Cardiac muscle cell (in vitro differentiated cells and primary cell): ENCODE measurements at regions not wholly inside any gene's neighbourhood (a gene's known extent, or its start where the extent isn't known, plus 50 kb on each side); places are given as distances from the start of the nearest gene placed in this dataset.
"Not testable (repeated sequence)": the region's sequence is repeated elsewhere in the genome, so short reads cannot be mapped to it uniquely, and the experiment has no call there.

Experiments
- DNase-seq, 2 donors: peaks; one replicate each; pipeline versions ENCODE4 v3.0.0 to v3.0.0-alpha.2; 2010 to 2017; ENCODE audit warnings: low read depth in 1 of 2, low spot score in 1 of 2
- H3K27ac ChIP-seq: fragments of 200-600 bp; sonication (generic); 2 replicates; pipeline ENCODE4 v1.5.1; 2016
- H3K27me3 ChIP-seq: fragments of 200-600 bp; sonication (generic); 2 replicates; pipeline ENCODE4 v1.6.0; 2016; ENCODE audit warnings: control low read depth
- H3K36me3 ChIP-seq: fragments of 200-600 bp; sonication (generic); 2 replicates; pipeline ENCODE4 v1.5.1; 2016; ENCODE audit warnings: control low read depth
- H3K4me1 ChIP-seq: fragments of 200-600 bp; sonication (generic); 2 replicates; pipeline ENCODE4 v1.8.1; 2017; ENCODE audit warnings: low read depth, mild to moderate bottlenecking, mixed run types
- H3K4me3 ChIP-seq: fragments of 200-600 bp; sonication (generic); 2 replicates; pipeline ENCODE4 v1.5.1; 2016; ENCODE audit warnings: mild to moderate bottlenecking
- H3K9me3 ChIP-seq: fragments of 200-600 bp; sonication (generic); 2 replicates; pipeline ENCODE4 v1.5.1; 2017; ENCODE audit warnings: low read depth, mild to moderate bottlenecking, control low read depth
- CTCF ChIP-seq: IDR thresholded peaks from 2 replicates; pipeline ENCODE4 v1.5.1; 2012; ENCODE audit warnings: low read depth, mild to moderate bottlenecking, low read length

- H3K27ac ChIP-seq: no peak overlapping the region
- H3K4me3 ChIP-seq: no peak overlapping the region
- no peak for TF ChIP-seq CTCF
- no peaks in the 10 kb centered on the region for H3K4me1 ChIP-seq
- no peaks in the 10 kb centered on the region for H3K36me3 ChIP-seq
- no peaks in the 10 kb centered on the region for H3K9me3 ChIP-seq
- H3K27me3 ChIP-seq: no peaks in the 10 kb centered on the region
- DNase-seq: no peak
Observed at GRCh38 chr19:27806471-27807070, 1406.4 kb downstream of the UQCRFS1 start.

DNA sequence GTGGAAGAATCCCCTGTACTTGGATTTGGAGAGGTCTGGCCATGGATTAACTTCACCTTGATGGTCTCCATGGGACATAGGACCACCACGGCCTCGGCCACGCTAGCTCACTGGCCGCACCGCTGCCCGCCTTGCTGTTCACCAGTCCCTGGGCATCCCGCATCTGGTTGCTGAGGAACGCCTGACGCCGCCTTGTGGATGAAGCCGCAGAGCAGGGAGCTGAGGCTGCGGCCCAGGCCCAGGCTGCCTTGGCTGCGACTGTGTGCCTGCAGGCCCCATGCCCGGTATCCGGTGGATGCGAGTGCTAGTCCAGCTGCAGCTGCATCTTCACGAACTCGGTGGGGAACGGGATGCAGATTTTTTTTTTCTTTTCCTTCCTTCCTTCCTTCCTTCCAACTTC, 1407.1 kb downstream of the UQCRFS1 start:
- no peak for TF ChIP-seq CTCF
- H3K4me3 ChIP-seq: no peak overlapping the region
- H3K27ac ChIP-seq: no peak overlapping the region
- no peaks in the 10 kb centered on the region for H3K36me3 ChIP-seq
- H3K4me1 ChIP-seq: no peaks in the 10 kb centered on the region
- no peaks in the 10 kb centered on the region for H3K9me3 ChIP-seq
- DNase-seq: no peak
- H3K27me3 ChIP-seq: no peaks in the 10 kb centered on the region

DNA sequence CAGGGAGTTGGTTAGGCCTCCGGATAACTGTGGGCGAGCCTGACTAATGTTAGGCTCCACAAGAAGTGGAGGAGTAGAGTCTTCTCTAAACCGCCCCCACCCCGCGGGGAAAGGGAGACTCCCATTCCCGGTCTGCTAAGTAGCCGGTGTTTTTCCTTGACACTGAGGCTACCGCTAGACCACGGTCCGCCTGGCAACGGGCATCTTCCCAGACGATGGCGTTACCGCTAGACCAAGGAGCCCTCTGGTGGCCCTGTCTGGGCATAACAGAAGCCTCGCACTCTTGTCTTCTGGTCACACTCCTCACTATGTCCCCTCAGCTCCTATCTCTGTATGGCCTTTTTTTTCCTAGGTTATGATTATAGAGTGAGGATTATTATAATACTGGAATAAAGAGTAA, 1410.7 kb downstream of the UQCRFS1 start:
- not testable (repeated sequence) for H3K4me1 ChIP-seq, H3K4me3 ChIP-seq, H3K9me3 ChIP-seq, H3K27ac ChIP-seq, H3K27me3 ChIP-seq, H3K36me3 ChIP-seq
- peak; percentile 45 for TF ChIP-seq CTCF
- DNase-seq: peak in 1 of 2 donors; percentile 25

DNA sequence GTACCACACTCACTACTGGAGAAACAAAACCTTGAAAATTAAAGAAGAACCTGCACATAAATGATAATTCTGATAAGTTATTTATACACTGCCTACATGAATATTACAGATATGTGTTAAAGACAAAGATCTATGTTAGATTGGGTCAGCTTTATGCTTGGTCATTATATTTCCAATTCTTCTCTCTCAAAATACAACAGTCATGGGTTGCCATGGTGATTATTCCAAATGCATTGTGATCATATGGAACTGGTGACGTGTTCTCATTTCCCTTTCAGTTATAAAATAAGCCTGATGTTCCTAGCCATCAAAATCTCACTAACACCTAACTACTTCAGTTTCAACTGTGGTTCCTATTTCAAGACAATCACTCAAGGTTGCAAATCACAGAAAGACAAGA, 1416.4 kb downstream of the UQCRFS1 start:
- DNase-seq: no peak
- Histone ChIP-seq H3K36me3 (peaks cover 4% of the 10 kb centered on the region), H3K27me3 (no peaks in the 10 kb centered on the region), H3K9me3 (no peaks in the 10 kb centered on the region), H3K4me1 (peaks cover 15% of the 10 kb centered on the region), H3K27ac (no peak overlapping the region), H3K4me3 (no peak overlapping the region)
- TF ChIP-seq CTCF: no peak

DNA sequence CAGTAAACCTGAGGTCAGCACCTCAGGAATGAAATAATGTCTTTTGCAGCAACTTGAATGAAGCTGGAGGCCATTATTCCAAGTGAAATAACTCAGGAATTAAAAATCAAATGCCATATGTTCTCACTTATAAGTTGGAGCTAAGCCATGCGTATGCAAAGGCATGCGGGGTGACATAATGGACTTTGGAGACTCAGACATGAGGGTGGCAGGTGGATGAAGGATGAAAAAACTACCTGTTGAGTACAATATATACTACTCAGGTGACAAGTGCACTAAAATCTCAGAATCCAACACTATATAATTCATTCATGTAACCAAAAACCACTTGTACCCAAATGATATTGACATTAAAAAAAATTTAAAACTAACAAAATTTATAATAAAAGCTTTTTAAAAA, 1416.9 kb downstream of the UQCRFS1 start:
- peaks cover 4% of the 10 kb centered on the region for H3K36me3 ChIP-seq
- no peak for TF ChIP-seq CTCF
- DNase-seq: no peak
- no peak overlapping the region for H3K27ac ChIP-seq
- no peaks in the 10 kb centered on the region for H3K27me3 ChIP-seq
- no peak overlapping the region for H3K4me3 ChIP-seq
- no peaks in the 10 kb centered on the region for H3K9me3 ChIP-seq
- H3K4me1 ChIP-seq: peaks cover 15% of the 10 kb centered on the region

DNA sequence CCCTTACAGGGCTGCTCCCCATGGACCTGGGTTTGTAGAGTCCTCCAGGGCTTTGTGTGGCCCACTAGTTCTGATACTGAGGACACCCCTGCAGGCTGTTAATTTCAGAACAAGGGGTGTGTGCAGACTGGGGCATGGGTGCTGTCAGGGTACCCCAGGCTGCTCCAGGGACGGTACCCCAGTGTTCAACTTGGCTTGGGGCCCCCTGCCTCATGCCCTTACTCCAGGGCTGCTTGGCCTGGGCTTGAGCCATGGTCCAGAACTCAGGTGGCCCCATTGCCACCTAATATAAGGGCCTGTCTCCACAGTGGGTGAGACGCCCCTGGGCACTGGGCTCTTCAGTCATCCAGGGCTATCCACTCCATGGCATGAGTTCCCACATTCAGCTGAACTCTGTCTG, 1417.6 kb downstream of the UQCRFS1 start:
- Histone ChIP-seq H3K27me3 (no peaks in the 10 kb centered on the region), H3K4me1 (peaks cover 15% of the 10 kb centered on the region), H3K9me3 (no peaks in the 10 kb centered on the region), H3K36me3 (peaks cover 4% of the 10 kb centered on the region), H3K4me3 (no peak overlapping the region), H3K27ac (no peak overlapping the region)
- DNase-seq: no peak
- TF ChIP-seq CTCF: no peak
